Breast epithelium (tissue), 4 donors: ENCODE measurements at regions not wholly inside any gene's neighbourhood (a gene's known extent, or its start where the extent isn't known, plus 50 kb on each side); places are given as distances from the start of the nearest gene placed in this dataset.
A peak's percentile ranks its signal among the peaks of the same experiment; 100 is the strongest.

Source experiments
- DNase-seq, 2 donors: peaks; one replicate each; pipeline ENCODE4 v3.0.0-alpha.2; 2019; ENCODE audit warnings: low spot score in 2 of 2
- H3K27ac ChIP-seq, 2 donors: fragments of 200-600 bp; sonication (generic) in 1 of 2; one replicate each; pipeline ENCODE4 v1.5.1; 2016 to 2019; ENCODE audit warnings: mild to moderate bottlenecking in 1 of 2
- H3K27me3 ChIP-seq, 2 donors: fragments of 200-600 bp; sonication (generic) in 1 of 2; one replicate each; pipeline versions ENCODE4 v1.5.1 to v1.6.0; 2017 to 2019; ENCODE audit warnings: control low read depth in 1 of 2, mild to moderate bottlenecking in 1 of 2
- H3K36me3 ChIP-seq: fragments of 200-600 bp; one replicate; pipeline ENCODE4 v1.5.1; 2019
- H3K4me1 ChIP-seq, 2 donors: fragments of 200-600 bp; sonication (generic); one replicate each; pipeline ENCODE4 v1.5.1; 2016 to 2019; ENCODE audit warnings: control low read depth in 1 of 2
- H3K4me3 ChIP-seq, 3 donors: fragments of 200-600 bp; sonication (generic); 1 replicate in 2 of 3; 2 replicates in 1 of 3; pipeline ENCODE4 v1.5.1; 2016 to 2019; ENCODE audit warnings: mild to moderate bottlenecking in 3 of 3, moderate library complexity in 2 of 3
- H3K9me3 ChIP-seq, 2 donors: fragments of 200-600 bp; sonication (generic) in 1 of 2; one replicate each; pipeline ENCODE4 v1.5.1; 2016 to 2019; ENCODE audit warnings: control low read depth in 1 of 2
- POLR2A ChIP-seq: fragments of 450-650 bp; IDR thresholded peaks from one replicate; pipeline ENCODE4 v1.6.1; 2016; ENCODE audit warnings: antibody characterized with exemption, mild to moderate bottlenecking, moderate library complexity
- POLR2AphosphoS5 ChIP-seq, 3 donors: sonication (generic); formaldehyde crosslinking; IDR thresholded peaks; one replicate each; pipeline ENCODE4 v1.6.1; 2017; ENCODE audit warnings: antibody characterized with exemption in 3 of 3
- intact Hi-C: fragments of 100-400 bp; cut with DNase I; formaldehyde crosslinking; loops from one replicate; pipeline ENCODE4 v1.15.1; 2023; ENCODE audit warnings: low total_unique reads
- TF ChIP-seq, protein P1 (sequence below), 3 donors: fragments of 450-650 bp; IDR thresholded peaks; one replicate each; pipeline ENCODE4 v1.5.1; 2016 to 2017; ENCODE audit warnings: antibody characterized with exemption in 3 of 3, mild to moderate bottlenecking in 3 of 3, moderate library complexity in 3 of 3

DNA sequence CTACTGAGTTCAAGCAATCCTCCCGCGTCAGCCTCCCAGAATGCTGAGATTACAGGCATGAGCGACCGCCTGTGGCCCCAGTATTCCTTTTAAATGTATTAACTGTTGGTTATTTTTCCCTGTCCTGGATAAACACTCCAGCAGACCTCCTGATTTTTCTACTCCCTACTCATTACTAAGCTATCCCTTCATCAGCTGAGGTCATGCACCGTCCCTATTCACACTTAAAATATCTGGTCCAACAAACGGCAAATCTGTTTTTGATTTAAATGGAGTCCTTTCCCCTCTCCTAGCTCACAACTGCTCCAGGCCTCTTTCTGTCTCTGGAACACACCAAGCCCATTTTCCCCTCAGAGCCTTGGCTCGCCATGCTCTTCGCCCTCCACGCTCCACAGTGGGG is 1003.3 kb upstream of the TMEM132C start:
- Histone ChIP-seq H3K4me1 (no peaks in the 10 kb centered on the region), H3K27me3 (no peaks in the 10 kb centered on the region), H3K36me3 (no peaks in the 10 kb centered on the region), H3K9me3 (no peaks in the 10 kb centered on the region), H3K27ac (no peak overlapping the region), H3K4me3 (no peak overlapping the region)
- intact Hi-C loops = no loop called here
- TF ChIP-seq POLR2A (no peak), POLR2AphosphoS5 (IDR thresholded peaks at IDR 0.05) (no peak)
- TF ChIP-seq, protein P1, sequence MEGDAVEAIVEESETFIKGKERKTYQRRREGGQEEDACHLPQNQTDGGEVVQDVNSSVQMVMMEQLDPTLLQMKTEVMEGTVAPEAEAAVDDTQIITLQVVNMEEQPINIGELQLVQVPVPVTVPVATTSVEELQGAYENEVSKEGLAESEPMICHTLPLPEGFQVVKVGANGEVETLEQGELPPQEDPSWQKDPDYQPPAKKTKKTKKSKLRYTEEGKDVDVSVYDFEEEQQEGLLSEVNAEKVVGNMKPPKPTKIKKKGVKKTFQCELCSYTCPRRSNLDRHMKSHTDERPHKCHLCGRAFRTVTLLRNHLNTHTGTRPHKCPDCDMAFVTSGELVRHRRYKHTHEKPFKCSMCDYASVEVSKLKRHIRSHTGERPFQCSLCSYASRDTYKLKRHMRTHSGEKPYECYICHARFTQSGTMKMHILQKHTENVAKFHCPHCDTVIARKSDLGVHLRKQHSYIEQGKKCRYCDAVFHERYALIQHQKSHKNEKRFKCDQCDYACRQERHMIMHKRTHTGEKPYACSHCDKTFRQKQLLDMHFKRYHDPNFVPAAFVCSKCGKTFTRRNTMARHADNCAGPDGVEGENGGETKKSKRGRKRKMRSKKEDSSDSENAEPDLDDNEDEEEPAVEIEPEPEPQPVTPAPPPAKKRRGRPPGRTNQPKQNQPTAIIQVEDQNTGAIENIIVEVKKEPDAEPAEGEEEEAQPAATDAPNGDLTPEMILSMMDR (IDR thresholded peaks at IDR 0.05) = no peak
- no peak for DNase-seq

DNA sequence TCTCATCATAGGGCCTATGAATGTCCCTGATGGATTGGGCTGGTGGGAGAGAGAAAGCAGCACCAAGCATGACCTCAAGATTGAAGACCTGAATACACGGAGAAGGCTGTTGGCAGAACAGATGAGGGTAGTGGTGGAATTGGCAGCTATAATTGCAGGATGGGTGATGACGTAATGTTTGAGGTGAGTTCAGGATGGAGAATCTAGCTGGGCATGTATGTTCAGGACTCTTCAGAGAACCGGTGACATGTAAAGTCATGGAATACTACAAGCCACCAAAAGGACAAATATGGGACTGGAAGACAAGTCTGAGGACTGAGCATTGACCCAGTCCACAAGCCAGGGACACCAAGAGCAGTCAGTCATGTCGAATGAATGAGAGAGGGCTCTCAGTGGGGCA is 999.8 kb upstream of the TMEM132C start:
- no peak for TF ChIP-seq POLR2A
- TF ChIP-seq, protein P1 (IDR thresholded peaks at IDR 0.05) = no peak
- no peak for TF ChIP-seq POLR2AphosphoS5 (IDR thresholded peaks at IDR 0.05)
- Histone ChIP-seq H3K36me3 (no peaks in the 10 kb centered on the region), H3K27me3 (no peaks in the 10 kb centered on the region), H3K27ac (no peak overlapping the region), H3K4me3 (no peak overlapping the region), H3K4me1 (no peaks in the 10 kb centered on the region), H3K9me3 (no peaks in the 10 kb centered on the region)
- no peak for DNase-seq
- intact Hi-C loops = no loop called here

DNA sequence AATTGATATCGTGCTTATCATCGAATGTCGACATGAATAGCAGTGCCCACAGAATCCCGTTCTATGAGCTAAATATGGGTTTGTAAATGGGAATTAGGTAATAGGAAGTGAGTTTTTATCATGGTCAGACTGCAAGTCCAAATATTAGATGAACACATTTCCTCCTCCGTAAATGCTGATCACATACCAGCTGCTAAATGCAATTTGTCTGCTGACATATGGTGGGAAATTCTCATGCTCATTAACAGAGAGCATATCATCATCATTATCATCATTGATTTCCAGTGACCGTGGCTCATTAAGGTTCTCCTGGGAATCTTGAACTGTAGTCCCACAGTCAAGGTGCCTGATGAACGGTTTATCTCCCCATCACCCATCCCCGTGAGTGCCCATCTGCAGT is 998.8 kb upstream of the TMEM132C start:
- Histone ChIP-seq H3K9me3 (no peaks in the 10 kb centered on the region), H3K4me1 (no peaks in the 10 kb centered on the region), H3K27ac (no peak overlapping the region), H3K4me3 (no peak overlapping the region), H3K36me3 (no peaks in the 10 kb centered on the region), H3K27me3 (no peaks in the 10 kb centered on the region)
- TF ChIP-seq, protein P1 (IDR thresholded peaks at IDR 0.05) = no peak
- no peak for DNase-seq
- intact Hi-C loops = no loop called here

DNA sequence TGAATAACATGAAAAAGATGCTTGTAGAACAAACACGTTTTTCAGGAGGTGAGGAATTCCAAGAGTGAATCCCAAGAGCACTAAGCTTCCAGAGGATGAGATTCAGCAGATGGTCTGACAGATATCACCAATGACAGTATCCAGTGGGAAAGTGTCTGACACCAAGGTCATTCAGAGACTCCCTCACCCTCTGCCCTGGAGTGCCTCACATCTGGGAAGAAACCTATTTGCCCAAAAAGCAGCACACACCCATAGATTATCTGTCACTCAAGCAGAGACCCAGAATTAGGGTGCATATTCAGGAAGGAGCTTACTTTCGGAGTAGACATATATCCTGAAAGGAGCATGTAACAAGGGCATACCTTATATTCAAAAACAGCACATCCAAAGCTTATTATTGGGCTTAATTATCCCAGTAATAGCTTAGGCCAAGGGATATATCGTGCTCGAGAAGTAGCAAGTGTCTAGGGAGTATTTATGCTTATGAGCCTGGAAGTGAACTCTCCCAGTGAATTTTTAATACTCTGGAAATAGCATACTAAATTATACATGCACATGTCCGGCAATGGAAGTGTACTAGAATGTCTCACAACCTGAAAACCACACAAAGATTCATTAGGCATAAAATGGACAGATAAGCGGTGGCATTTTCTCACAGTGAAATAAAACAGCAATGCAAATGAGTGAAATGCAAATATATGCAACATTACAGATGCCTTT is 998.1 kb upstream of the TMEM132C start:
- TF ChIP-seq POLR2AphosphoS5 (IDR thresholded peaks at IDR 0.05) = no peak
- no peak for TF ChIP-seq POLR2A
- TF ChIP-seq, protein P1 (IDR thresholded peaks at IDR 0.05) = no peak
- no peak for DNase-seq
- Histone ChIP-seq H3K4me1 (no peaks in the 10 kb centered on the region), H3K9me3 (no peaks in the 10 kb centered on the region), H3K4me3 (no peak overlapping the region), H3K27me3 (no peaks in the 10 kb centered on the region), H3K36me3 (no peaks in the 10 kb centered on the region), H3K27ac (no peak overlapping the region)
- intact Hi-C loops = no loop called here

DNA sequence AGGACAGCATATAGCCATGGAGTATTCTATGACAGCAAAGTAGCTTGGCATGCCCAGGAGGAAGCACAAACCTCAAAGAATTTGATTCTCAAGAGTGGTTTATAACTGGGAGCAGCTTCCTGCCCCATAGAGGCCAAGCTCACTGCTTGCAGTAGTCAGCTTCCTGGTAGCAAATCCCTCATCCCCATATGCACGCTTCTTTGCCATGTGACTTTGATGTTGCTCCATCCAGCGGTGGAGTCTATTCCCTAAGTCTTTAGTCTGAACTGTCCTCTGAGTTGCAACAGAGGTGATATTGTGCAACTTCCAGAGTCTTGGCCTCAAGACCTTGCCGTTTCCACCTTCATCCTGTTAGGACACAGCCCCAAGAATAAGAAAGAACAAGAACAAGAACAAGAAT is 996.8 kb upstream of the TMEM132C start:
- H3K27me3 ChIP-seq = no peaks in the 10 kb centered on the region
- intact Hi-C loops = no loop called here

More for the DNA sequence above, 996.8 kb upstream of the TMEM132C start:
- Histone ChIP-seq H3K27ac (no peak overlapping the region), H3K4me1 (no peaks in the 10 kb centered on the region), H3K36me3 (no peaks in the 10 kb centered on the region), H3K9me3 (no peaks in the 10 kb centered on the region), H3K4me3 (no peak overlapping the region)
- DNase-seq = no peak
- TF ChIP-seq, protein P1 (IDR thresholded peaks at IDR 0.05) = no peak
- TF ChIP-seq POLR2AphosphoS5 (IDR thresholded peaks at IDR 0.05) = peak in 1 of 3 donors; percentile 24
